ENCODE measurements at regions not wholly inside any gene's neighbourhood (a gene's known extent, or its start where the extent isn't known, plus 50 kb on each side); places are given as distances from the start of the nearest gene placed in this dataset.

GRCh38 chr13:85445534-85445933 is 353.7 kb downstream of the SLITRK6 start:
- no peak for DNase-seq

- DNase-seq, result no peak
These were observed 357.2 kb downstream of the SLITRK6 start for GRCh38 chr13:85441975-85442374.

- no peak for DNase-seq
These were observed 357.9 kb downstream of the SLITRK6 start for GRCh38 chr13:85441364-85441763.

GRCh38 chr13:85436029-85436428 is 363.2 kb downstream of the SLITRK6 start:
- no peak for DNase-seq

- no peak for DNase-seq
These were observed 364.3 kb downstream of the SLITRK6 start for GRCh38 chr13:85434927-85435326.

- no peak for DNase-seq
These were observed 366.3 kb downstream of the SLITRK6 start for GRCh38 chr13:85432881-85433280.

- DNase-seq, result no peak
These were observed 367.5 kb downstream of the SLITRK6 start for GRCh38 chr13:85431720-85432119.

- no peak for DNase-seq
These were observed 368.9 kb downstream of the SLITRK6 start for GRCh38 chr13:85430216-85430794.

- DNase-seq, result no peak
These were observed 371.8 kb downstream of the SLITRK6 start for GRCh38 chr13:85427416-85427815.

GRCh38 chr13:85420136-85420535 is 379.1 kb downstream of the SLITRK6 start:
- no peak for DNase-seq

- DNase-seq, result no peak
These were observed 379.6 kb downstream of the SLITRK6 start for GRCh38 chr13:85419611-85420010.

GRCh38 chr13:85417807-85418206 is 381.4 kb downstream of the SLITRK6 start:
- DNase-seq, result no peak

- DNase-seq, result no peak
These were observed 385.6 kb downstream of the SLITRK6 start for GRCh38 chr13:85413664-85414063.

- DNase-seq, result no peak
These were observed 386.8 kb downstream of the SLITRK6 start for GRCh38 chr13:85412448-85412847.

- DNase-seq, result no peak
These were observed 387.6 kb downstream of the SLITRK6 start for GRCh38 chr13:85411591-85411990.

GRCh38 chr13:85408415-85408814 is 390.8 kb downstream of the SLITRK6 start:
- DNase-seq, result no peak

- DNase-seq, result no peak
These were observed 392.8 kb downstream of the SLITRK6 start for GRCh38 chr13:85406269-85406975.

- no peak for DNase-seq
These were observed 393.8 kb downstream of the SLITRK6 start for GRCh38 chr13:85405316-85405897.

- no peak for DNase-seq
These were observed 412.8 kb downstream of the SLITRK6 start for GRCh38 chr13:85386424-85386823.

GRCh38 chr13:85383291-85383690 is 415.9 kb downstream of the SLITRK6 start:
- DNase-seq, result no peak

GRCh38 chr13:85381082-85381481 is 418.1 kb downstream of the SLITRK6 start:
- DNase-seq, result no peak

GRCh38 chr13:85379991-85380390 is 419.2 kb downstream of the SLITRK6 start:
- DNase-seq, result no peak

GRCh38 chr13:85379433-85379832 is 419.8 kb downstream of the SLITRK6 start:
- no peak for DNase-seq

- no peak for DNase-seq
These were observed 421.4 kb downstream of the SLITRK6 start for GRCh38 chr13:85377783-85378182.

GRCh38 chr13:85373322-85373721 is 425.9 kb downstream of the SLITRK6 start:
- no peak for DNase-seq

Data from KG1 (cell line).